HG03039 (cell line): ENCODE measurements at regions not wholly inside any gene's neighbourhood (a gene's known extent, or its start where the extent isn't known, plus 50 kb on each side); places are given as distances from the start of the nearest gene placed in this dataset.

Experiments
- ATAC-seq: cut with Tn5 transposase; IDR thresholded peaks from one replicate; pipeline ENCODE4 v1.9.1; 2021; ENCODE audit warnings: mild to moderate bottlenecking, moderate library complexity; ENCODE audit not compliant: unreplicated experiment

DNA sequence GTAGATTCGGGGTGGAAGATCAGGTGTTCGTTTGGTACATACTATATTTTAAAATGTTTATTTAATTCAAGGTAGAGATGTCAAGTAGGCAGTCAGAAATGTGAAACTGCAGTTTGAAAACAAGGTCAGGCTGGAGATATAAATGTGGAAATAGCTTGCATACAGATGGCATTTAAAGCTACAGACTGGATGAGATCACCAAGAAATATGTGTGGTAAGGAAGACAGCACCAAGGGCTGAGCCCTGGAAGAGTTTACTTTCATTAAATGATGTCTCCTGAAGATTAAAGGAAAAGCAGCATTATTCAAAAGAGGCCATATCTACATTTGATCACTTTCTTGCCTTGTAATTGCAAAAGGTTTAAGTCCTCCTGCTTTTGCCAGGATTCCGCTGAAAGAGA lies 271.3 kb downstream of the PTBP2 start:
- ATAC-seq = no peak

DNA sequence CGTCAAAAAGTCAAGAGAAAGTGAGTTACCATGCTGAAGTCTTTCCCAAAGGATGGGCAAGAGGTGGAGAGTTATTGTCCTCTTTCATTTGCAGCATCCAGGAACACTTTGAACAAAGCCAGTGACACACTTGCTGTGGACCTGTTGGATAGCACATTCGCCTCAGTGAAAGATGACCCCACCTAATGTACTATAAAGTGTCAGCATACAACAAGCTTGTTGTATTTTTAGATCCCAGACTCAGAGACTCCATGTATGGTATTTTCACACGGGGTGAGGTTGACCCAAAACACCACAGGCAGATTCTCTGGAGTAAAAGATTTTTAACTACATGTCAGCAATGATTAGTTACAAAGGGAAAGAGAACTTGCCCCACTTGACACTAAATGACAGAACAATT lies 273.8 kb downstream of the PTBP2 start:
- no peak for ATAC-seq

DNA sequence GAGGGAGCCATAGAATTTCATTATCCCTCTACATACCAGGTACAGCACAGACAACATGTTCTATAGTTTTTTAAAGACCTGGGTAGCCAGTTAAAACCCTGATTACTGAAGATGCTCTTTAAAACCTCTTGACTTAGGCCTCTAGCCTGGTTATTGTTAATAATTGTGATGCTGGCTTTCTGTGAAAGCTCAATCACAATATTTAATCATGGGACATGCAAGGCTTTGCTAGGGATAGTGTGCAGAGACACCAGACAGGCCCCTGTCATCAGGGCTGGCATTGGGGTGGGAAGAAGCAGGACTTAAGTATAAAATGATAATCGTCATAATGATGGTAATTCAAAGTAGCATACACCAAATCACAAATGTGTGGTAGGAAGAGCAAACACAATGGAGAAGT lies 274.4 kb downstream of the PTBP2 start:
- ATAC-seq = no peak

DNA sequence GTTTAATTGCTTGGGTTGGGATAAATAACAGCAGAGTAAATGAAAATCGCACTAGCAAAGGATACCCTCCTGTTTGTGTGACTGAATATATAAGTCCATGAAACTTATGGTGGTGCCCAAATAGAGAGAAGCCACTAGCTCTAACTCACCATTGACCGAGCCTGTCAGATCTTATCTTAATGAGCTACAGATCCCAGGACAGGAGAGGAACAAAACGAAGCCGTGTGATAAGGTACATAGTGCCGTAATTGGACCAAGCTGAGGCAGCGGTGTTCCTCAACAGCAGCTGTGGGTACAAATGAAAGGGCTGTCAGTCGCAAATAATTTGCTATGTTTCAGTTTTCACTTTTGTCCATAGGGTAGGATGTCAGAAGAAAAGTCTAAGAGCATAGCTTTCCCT lies 276.1 kb downstream of the PTBP2 start:
- no peak for ATAC-seq

DNA sequence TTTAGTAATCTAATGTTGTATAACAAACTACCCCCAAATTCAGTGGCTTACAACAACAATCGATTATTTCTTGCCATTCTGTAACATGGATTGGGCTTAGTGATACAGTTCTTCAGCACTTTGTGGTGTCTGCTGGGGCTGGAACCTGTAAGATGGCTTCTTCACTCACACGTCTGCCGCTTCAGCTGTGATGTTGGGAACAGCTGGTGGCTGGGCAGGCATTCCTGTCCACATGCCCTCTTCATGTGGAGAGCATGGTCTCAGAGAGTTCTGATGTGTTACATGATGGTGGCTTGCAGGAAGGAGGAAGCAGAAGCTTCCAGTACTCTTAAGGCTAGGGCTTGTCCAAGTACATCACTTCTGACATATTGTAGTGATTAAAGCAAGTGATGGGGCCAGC lies 276.9 kb downstream of the PTBP2 start:
- no peak for ATAC-seq

DNA sequence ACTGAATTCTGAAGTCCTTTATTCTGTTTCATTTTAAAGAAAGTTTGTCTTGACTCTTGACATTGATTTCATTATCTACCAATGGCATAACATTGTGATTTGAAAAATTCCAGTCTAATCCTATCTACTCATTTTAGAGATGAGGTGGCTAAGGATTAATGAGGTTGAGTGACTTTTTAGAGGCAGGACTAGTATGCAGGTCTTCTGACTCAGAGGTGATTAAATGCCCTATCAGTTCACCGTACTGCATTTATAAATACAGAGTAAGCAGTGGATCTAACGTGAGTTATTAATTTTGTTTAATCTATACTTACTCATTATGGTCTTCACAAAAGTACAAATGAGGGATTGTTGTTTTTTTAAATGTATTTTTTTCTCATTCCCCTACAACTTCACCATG lies 277.6 kb downstream of the PTBP2 start:
- ATAC-seq = no peak

DNA sequence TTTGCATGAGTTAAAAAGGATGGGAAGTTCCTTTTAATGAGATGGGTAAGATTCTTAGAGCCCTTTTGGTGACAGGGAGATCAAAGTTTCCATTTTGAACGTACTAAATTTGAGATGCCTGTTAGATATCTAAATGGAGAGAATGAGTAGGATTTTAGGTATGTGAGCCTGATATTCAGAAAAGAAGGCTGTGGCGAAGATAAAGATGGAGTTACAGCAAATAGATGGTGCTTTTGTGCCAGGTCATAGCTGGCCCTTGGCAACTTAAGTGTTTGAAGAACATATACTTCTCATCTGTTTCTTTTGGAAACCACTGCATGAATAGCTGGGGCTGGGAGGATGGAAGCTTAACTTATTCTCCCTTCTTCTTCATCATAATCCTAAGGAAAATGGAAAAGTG lies 282.5 kb downstream of the PTBP2 start:
- no peak for ATAC-seq

DNA sequence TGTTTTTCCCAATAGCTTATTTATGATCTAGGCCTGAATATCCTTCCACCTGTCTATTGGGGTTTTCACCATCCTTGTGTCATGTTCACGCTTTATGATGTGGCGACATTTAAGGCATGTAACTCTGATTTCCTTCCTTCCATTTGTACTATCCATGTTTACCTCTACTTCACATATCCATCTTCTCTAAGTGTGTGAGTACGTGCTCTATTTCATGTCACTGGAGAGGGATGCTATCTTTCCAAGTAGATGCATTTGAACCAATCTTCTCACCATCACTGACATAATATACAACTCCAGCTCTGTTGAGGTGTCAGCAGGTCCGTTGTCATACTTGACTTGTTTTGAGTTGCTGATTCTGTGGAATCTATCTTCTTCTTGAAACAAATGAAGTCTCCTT lies 283.2 kb downstream of the PTBP2 start:
- no peak for ATAC-seq

DNA sequence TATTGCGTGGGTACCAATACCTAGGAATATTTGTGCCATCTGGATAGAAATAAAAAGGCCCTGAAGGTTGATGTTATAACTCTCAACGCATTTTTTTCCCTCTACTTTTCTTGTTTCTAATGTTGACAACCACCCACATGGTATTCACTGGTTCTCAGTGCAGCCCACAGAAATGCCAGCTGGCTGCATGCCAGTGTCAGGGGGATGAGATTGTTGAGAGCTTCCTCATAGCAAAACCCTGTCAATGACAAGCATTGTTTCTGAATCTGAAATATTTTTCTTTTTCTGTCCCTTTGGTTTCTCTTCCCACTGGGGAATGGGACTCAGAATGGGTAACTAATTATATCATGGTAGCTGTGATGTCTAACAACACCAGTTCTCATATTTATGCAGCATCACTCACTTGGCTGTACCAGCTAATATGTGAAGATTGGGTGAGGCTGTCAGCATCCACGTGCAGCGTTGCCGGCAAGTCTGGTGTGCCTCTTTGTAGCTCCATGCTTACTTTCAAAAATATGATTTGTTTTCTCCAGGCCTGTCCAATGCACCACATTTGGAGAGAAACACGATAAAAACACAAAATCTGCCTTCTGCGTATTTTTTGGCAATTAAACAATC lies 284.6 kb downstream of the PTBP2 start:
- no peak for ATAC-seq

DNA sequence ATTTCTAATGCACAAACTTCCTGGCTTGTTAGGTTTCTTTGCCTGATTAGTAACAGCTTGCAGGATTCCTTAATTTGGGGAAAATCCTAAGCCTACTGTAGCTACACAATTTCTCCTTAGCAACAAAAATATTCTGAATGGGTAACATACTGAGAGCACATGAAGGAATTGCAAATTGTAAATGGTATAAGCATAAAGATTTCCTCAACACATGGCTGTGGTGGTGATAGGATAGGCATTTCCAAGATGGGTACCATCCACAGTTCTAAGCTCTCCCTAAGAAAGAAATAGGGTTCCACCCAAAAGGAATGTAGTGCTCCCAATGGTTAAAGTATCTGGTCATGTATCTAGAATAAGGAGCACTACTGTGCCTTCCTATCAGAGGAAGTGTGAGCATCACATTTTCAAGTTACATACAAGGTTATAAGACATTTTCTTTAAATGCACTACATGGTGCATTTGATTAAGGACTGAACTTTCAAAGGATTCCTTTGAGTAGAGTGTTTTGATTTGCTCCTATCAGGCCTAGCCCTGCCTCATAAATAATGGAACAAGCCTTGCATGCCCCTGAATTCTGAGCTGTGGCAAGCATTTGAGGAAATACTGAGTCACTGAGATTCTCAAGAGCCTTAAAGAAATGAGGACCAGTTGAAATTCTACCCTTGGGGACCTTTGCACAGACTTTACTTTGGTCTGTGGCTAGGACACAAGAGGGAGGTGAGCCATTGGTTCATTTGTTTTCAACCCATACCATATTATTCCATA lies 286.4 kb downstream of the PTBP2 start:
- no peak for ATAC-seq

DNA sequence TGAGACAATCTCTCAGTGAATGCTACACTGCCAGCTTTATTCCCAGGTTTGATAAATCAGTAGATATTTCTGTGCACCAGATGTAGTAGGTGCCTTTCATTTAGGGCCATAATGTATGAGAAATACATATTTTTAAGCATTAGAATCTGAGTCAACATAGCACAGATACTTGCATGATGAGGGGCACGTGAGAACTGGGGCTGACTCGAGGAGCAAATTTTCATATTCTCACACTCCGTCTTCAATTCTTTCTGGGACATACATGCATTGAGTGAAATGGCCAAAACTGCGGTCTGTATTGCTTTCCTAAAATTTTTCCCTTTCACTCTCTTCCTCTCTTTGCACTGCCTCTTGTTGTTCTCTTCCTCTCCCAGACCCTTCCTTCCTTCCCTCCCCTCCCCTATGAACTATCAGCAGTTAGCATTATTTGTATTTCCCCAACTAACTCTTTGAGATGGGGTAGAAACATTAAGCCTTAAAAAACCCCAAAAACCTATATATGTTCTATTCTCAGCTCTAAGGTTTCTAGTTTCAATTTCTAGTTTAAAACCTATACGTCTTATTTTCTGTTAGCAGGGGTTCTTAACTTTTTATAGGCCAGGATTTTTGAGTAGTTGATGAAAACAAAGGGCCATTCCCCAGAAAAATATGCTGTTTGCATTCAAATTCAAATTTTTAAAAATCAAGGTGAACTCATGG lies 289.1 kb downstream of the PTBP2 start:
- ATAC-seq = no peak

DNA sequence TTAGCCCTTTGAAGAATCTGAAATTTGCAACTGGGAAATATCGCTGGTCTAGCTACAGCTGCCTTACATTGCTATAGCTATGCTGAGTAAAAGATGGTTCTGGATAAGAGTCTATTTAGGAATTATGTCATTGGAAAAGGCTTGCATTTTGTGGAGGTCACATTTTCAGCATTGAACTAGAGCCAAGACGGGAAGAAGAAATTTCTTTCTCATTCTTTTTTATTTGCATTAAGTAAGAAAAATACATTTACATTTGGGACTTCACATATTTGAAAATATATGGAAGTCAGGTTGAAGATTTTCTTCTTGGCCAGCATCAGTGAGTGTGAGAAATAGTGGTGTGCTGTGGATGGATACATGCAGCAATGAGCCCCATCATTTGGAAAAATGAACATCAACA lies 291.6 kb downstream of the PTBP2 start:
- ATAC-seq = no peak

DNA sequence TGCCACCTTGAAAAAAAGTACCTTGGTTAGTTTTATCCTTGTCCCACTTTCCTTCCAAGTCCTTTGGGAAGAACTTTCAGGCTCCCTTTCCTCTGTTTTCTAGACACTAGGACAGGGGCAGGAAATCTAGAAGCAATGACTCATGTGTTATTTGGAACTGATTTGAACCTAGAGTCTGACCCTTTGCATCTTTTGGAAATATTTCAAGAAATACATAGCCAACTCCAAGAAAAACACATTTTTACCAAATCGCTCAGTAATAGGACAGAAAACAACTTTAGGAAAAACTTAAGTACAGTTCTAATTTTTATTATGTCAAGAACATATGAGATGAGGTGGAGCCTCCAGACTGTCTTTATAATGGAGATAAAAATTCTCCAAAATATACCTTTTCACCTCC lies 292.4 kb downstream of the PTBP2 start:
- ATAC-seq = no peak

DNA sequence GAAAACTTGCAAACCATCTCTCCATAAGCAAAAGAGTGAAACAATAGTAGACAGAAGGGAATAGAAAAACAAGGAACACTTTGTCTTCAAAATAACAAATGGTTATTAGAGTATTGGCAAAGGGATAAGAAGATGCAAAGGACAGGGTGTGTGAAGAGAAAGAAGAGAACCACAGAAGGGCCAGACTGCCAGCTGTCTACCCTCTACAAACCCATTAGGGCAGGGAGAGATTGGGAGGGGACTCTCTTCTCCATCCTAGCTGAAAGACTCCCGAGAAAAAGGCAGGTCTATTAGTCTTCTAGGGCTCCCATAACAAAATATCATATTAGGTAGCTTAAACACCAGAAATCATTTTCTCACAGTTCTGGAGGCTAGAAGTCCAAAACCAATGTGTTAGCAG lies 292.8 kb downstream of the PTBP2 start:
- no peak for ATAC-seq

DNA sequence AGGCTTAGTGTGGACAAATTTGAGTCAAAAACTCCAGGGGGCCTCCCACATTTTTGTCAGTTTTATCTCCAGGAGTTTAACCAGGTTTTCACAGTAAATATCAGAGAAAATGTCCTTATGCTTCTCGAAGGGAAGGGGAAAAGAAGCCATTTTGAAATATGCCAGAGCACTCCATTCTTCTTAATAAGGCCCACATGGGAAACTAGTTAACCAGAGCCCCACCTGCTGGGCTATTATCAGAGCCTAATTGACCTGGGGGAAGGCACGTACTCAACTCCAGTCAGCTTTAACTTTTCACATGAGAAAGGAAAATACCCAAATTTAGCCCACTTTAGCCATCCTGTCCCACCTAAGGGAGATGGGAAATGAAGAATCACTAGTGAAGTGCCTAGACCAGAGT lies 296.3 kb downstream of the PTBP2 start:
- ATAC-seq = no peak
